ENCODE measurements at regions not wholly inside any gene's neighbourhood (a gene's known extent, or its start where the extent isn't known, plus 50 kb on each side); places are given as distances from the start of the nearest gene placed in this dataset.

DNA sequence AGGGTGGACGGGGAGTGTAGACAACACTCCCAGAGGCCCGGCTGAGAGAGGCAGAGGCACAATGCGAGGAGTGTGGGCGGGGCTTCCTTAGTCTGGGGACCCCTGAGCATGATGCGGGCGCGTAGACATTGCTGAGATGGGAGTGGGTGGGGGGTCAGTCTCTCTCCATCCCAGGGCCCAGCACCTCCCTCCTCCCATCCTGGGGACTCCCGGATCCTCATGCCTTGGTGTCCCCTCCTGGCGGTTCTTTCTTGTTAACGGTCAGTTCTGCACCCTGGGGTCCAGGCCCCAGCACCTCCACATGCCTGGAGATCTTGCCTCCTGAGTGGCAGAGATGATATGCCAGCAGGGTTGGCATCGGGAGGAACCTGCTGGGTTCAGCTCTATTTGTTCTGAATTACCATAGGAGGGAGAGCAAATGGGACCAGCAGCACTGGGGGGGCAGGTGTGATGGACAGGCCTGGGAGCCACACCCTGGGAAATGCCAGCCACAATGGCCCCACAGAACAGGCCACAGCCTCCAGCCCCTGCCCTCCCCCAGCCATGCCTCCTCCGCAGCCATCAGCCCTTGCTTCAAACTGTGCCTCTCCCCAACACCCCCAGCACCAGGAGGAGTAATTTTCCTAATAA lies 55.7 kb downstream of the RTL6 start:
- DNase-seq (ENCODE audit: low read depth in 1 of 2, low spot score in 1 of 2) = no peak

DNA sequence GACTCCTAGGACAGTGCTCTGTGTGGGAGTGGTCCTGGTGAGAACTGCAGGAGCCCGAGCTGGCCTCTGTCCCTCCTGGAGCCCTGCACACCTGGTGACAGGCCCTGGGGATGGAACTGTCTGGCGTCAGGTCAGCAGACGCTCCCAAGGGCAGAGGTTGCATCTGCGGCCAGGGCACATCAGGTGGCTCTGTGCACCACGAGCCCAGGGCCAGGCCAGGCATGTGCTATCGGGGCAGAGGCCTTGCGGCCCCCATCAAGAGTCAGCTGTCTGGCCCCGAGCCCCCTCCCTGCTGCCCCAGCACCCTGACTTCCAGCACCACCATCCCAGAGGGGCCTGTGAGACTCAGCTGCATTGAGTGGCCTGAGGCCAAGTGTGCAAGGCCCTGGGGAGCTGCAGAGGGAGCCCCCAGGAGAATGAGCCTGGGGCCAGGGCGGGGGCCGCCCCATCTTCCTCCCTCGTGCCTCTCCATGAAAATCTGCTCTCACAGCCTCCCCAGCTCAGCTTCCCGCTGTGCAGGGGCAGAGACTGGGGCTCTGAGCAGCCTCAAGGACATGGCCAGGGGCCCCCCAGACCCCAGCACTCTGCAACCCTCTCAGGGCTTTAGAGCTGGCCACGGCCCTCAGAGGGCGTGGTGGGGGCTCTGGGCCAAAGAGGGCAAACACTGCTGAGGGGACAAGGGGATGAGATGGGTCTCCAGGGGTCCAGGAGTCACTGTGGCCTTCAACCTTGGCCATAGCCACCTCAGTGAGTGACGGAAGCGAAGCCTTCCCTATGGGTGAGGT lies 56.4 kb downstream of the RTL6 start:
- DNase-seq (ENCODE audit: low read depth in 1 of 2, low spot score in 1 of 2) = no peak

GRCh38 chr22:44440224-44441160 lies 57.5 kb downstream of the RTL6 start:
- DNase-seq (ENCODE audit: low read depth in 1 of 2, low spot score in 1 of 2) = no peak

- DNase-seq (ENCODE audit: low read depth in 1 of 2, low spot score in 1 of 2) = no peak
Measured at GRCh38 chr22:44439356-44440223, 58.4 kb downstream of the RTL6 start.

DNA sequence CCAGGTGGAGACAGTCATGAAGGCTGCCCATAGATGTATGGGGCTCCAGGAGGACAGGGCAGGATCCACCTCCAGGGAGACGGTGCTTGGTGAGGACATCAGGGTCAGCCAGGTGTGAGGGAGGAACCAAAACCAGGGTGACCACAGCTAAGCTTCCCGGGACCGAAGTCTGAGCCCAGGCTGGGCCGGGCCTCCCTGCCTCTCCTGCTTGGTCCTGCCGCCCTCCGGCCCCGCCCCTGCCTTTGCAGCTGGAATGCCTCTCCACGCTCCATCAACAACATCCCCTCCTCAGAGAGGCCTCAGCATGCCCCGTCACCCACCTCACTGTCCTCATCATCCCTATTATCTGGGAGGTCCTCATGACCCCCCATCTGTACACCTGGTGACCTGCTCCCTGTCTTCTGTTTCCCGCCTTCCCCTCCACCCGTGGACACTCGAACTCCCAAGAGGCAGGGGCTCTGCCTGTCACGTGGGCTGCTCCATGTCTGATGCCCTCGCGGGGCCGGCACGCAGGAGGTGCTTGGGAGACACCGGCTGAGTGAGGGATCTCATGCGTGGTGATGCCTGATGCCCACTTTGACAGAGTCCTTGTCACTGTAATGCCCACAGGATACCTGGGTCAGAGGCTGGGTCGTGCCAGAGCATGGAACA lies 59.4 kb downstream of the RTL6 start:
- DNase-seq (ENCODE audit: low read depth in 1 of 2, low spot score in 1 of 2) = no peak

DNA sequence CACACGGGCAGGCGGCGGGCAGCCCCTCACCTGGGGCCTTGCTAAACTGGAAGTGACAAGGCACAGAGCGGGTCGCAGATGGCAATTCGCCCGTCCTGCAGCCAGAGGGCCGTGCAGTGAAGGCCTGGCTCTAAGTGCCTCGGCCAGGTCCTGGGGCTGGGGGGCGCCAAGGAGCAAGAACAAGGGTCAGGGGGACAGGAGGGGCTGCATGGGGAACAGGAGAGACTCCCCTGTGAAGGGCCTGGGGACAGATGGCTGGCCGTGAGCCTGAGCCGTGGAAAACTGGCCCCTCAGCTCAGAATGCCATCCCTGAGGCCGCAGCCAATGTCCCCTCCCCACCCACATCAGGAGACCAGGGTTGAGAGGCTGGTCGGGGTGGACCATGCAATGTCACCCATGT lies 60.0 kb downstream of the RTL6 start:
- DNase-seq (ENCODE audit: low read depth in 1 of 2, low spot score in 1 of 2) = no peak

DNA sequence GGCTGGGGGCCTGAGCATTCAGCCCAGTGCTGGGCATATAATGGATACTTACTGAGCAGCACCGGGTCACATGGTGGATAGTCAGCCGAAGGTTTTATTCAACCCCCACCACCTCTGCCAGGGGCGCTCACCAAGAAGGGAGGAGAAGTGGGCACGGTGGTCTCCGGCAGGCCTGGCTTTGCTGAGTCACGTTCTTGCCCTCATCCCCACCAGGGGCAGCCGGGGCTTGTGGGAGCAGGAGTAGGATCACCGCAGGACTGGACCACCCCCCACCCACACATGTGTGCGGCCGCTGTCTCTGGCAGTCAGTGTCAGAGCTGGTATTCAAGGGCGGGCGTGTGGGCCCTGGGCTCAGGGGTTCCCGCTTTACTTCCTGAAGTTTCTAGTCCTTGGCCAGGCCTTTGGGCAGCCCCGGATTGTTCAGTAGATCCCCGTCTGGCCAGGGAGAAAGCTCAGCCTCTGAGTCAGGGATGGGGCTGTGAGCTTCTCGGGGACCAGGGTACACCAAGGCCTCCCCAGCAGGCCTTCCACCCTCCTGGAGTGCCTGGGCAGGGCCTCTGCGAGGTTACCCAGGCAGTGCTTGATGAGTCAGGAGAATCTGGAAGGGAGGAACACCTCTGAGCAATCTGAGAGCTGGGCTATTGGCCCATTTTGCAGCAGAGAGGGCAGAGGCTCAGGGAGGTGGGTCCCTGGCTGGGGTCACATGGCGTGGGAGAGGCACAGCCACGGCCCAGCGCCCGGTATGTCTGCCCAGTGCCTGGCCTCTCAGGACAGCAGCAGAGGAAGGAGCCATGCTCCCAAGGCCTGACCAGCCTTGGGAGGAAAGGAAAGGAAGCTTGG lies 60.6 kb downstream of the RTL6 start:
- no peak for DNase-seq (ENCODE audit: low read depth in 1 of 2, low spot score in 1 of 2)

DNA sequence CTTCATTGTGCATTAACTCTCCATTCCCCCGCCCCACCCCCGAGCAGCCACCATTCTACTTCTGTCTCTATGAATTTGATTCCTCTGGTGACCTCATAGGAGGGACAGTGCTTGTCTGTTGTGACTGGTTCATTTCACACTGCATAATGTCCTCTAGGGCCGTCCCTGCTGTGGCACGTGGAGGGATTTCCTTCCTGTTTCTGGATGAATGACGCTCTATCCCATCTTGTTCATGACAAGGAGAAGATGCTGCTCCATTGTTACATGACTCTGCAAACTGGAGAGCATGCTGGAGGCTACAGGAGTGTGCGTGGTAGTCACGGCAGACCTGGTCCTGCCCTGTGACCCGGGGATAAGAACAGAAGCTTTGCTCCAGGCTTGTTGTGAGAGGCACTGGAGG lies 61.3 kb downstream of the RTL6 start:
- no peak for DNase-seq (ENCODE audit: low read depth in 1 of 2, low spot score in 1 of 2)

DNA sequence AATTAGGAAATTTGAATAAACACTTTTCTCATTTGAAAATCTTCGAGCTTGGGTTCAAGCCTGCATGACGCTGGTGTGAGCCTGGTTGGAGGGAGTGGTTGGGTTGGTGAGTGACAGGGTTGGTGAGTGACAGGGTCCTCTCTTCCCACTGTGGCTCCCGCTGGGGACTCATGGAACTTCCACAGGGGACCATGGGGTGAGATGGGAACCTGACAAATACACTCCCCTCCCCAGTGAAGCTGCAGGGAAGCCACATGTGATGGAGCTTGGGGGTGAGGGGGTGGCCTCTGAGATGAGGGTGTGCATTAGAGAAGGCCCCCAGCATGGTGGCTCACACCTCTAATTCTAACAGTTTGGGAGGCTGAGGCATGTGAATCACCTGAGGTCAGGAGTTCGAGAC lies 66.8 kb downstream of the RTL6 start:
- no peak for DNase-seq (ENCODE audit: low read depth in 1 of 2, low spot score in 1 of 2)

DNA sequence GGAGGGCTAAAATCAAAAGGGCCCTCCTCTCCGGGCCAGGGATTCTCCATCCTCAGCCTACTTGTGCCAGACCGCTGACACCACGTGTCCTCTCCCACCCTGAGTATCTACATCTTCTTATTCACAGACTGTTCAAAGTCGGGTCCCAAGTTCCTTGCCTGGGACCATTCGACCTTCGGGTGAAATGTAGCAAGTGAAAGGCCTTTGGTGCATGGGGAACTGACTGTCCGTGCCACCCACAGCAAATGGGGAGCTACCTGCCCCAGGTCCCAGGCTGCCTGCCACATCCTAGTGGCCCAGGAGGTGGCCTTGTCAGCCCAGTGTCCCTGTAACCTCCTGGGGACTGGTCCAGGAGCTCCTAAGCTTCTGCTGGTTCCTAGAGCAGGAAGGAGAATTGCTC lies 67.3 kb downstream of the RTL6 start:
- DNase-seq (ENCODE audit: low read depth in 1 of 2, low spot score in 1 of 2) = no peak

- DNase-seq (ENCODE audit: low read depth in 1 of 2, low spot score in 1 of 2) = no peak
Measured at GRCh38 chr22:44429941-44430587, 68.0 kb downstream of the RTL6 start.

DNA sequence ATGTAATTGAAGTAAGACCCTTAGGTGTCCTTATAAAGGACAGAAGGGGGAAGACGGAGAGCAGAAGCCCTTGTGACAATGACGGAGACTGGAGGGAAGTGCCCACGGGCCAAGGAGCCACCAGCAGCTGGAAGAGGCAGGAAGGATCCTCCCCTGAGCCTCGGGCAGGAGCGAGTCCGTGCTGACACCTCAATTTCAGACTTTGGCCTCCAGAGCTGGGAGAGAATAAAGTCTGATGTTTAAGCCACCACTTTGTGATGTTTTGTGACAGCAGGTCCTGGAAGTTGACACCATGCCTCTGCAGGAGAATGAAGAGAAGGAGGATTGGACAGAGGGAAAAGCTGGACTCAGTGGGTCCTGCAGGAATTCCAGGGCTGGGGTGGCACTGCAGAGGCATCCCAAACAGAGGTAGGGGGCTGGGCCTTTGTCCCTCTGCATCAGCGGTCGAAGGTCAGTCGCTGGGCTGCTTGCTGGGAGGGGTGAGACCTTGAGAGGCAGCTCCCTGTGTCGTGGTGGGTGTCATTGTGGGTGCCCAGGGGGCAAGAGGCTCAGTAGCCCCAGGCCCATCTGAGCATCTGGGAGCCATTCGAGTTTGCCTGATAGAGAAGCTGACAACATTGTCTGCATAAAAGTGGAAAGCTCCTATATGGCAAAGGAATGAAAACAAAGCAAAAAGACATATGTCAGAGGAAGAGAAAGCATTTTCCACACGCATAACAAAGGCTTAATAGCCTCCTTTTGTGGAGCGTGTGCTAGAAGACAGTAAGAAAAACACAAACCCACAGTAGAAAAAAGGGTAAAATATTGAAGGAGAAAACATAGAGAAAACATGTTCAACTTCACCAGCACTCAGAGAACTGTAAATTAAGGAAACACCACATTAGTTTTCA lies 68.8 kb downstream of the RTL6 start:
- no peak for DNase-seq (ENCODE audit: low read depth in 1 of 2, low spot score in 1 of 2)

DNA sequence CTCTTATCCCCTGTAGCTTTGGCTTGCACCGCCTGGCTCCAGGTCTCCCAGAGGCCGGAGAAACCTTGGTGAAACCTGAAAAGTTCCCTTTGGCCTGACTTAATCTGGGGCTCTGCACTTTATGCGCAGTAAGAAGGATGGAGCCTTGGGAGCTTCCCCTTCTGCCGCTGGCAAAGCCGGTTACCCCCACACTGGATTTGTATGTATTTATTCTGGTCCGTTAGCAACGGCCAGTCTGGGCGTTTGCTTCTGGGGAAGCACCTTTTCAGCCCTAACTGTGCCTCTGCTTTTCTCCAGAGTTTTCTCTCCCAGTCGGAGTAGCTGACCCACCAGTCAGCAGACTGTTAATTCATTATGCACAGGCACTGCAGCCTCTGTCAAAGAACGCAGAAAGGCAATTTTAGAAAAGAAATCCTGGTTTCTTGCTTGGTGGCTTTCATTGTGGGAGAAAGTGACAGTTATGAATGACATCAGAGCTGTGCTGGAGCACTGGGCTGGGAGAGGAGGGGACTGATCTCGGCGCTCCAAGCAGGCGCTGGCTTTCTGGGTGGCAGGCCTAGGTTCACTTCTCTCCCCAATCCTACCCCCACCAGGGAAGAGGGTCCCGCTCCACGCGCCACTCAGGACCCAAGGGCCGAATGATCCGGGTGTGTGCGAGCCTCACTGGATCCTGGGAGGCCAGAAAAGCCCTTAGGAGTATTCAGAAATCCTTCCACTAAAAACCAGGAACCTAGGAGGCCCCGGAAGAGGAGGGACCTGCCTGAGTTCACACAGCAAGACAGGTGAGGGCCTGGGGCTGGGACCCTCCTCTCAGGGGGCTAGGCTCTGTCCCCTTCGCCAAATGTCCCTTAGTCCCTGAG lies 70.2 kb downstream of the RTL6 start:
- DNase-seq (ENCODE audit: low read depth in 1 of 2, low spot score in 1 of 2) = no peak

DNA sequence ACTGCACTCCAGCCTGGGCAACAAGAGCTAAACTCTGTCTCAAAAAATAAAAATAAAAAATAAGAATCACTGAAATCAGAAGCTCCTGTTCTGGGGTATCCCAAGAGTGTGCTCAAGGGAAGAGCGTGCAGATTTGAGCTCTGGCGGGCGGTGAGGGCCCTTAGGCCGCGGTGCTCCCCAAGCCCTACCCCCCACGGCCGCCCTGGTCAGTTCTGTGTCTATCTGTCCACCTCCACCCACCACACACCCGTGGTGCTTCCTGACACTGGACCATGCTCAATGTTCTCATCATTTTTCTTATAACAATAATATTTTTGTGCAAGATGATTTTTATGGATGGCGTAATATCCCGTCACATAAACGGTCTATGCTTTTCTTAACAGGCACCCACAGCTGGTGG lies 71.1 kb downstream of the RTL6 start:
- no peak for DNase-seq (ENCODE audit: low read depth in 1 of 2, low spot score in 1 of 2)

DNA sequence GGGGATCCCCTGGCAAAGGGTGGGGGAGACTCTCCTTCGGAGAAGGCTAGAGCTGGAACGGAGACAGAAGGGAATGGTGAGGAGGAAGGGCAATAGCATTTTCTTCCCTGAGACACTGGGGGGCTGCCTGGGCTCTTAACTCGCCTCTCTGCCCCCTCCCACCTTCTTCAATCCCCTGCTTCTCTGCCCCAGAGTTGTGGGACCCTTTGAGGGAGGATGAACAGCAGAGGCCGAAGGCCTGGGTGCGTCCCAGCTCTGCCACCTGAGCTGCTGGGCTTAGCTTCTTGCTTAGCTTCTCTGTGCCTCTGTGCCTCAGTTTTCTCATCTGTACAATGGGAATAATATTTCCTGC lies 72.4 kb downstream of the RTL6 start:
- no peak for DNase-seq (ENCODE audit: low read depth in 1 of 2, low spot score in 1 of 2)

GRCh38 chr22:44424867-44425693 lies 73.0 kb downstream of the RTL6 start:
- DNase-seq (ENCODE audit: low read depth in 1 of 2, low spot score in 1 of 2) = no peak

All from activated T-helper 1 cell treated with anti-CD3 and anti-CD28 coated beads, Interleukin-2, amount 50 U/mL, for 16 hours (primary cell).